ENCODE measurements at regions not wholly inside any gene's neighbourhood (a gene's known extent, or its start where the extent isn't known, plus 50 kb on each side); places are given as distances from the start of the nearest gene placed in this dataset.

DNA sequence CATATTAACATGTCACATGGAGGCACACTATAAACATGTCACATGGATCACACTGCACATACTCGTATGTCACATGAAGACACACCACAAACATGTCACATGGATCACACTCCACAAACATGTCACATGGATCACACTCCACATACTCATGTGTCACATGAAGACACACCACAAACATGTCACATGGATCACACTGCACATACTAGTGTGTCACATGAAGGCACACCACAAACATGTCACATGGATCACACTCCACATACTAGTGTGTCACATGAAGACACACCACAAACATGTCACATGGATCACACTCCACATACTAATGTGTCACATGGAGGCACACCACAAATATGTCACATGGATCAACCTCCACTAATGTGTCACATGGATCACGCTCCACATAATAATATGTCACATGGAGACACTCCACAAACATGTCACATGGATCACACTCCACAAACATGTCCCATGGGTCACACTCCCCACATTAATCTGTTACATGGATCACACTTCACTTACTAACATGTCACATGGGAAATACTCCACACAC lies 195.6 kb upstream of the PFKP start:
- TF ChIP-seq, protein P1, sequence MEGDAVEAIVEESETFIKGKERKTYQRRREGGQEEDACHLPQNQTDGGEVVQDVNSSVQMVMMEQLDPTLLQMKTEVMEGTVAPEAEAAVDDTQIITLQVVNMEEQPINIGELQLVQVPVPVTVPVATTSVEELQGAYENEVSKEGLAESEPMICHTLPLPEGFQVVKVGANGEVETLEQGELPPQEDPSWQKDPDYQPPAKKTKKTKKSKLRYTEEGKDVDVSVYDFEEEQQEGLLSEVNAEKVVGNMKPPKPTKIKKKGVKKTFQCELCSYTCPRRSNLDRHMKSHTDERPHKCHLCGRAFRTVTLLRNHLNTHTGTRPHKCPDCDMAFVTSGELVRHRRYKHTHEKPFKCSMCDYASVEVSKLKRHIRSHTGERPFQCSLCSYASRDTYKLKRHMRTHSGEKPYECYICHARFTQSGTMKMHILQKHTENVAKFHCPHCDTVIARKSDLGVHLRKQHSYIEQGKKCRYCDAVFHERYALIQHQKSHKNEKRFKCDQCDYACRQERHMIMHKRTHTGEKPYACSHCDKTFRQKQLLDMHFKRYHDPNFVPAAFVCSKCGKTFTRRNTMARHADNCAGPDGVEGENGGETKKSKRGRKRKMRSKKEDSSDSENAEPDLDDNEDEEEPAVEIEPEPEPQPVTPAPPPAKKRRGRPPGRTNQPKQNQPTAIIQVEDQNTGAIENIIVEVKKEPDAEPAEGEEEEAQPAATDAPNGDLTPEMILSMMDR (IDR thresholded peaks at IDR 0.05) = no peak
- TF ChIP-seq POLR2A (IDR thresholded peaks at IDR 0.05) (no peak), POLR2AphosphoS5 (IDR thresholded peaks at IDR 0.05) (no peak)
